Left colon (tissue), 2 donors: ENCODE measurements at regions not wholly inside any gene's neighbourhood (a gene's known extent, or its start where the extent isn't known, plus 50 kb on each side); places are given as distances from the start of the nearest gene placed in this dataset.

ENCODE experiments used
- ATAC-seq: fragments of 200-7000 bp; cut with Tn5 transposase; one replicate; pipeline ENCODE4 v1.9.1; 2020; ENCODE audit warnings: mild to moderate bottlenecking, moderate library complexity
- DNase-seq, 2 donors: peaks; one replicate each; pipeline ENCODE4 v3.0.0-alpha.2; 2020
- intact Hi-C, 2 donors: fragments of 100-400 bp; cut with DNase I in 1 of 2; cut with micrococcal nuclease in 1 of 2; formaldehyde crosslinking; loops; one replicate each; pipeline versions ENCODE4 v1.11.2 to v1.14.0; 2022; cut with DNase I, micrococcal nuclease
- donor health status: DM: no; HTN: no; CAD: no.
- donor health status: DM: yes; HTN: yes; CAD: no.

DNA sequence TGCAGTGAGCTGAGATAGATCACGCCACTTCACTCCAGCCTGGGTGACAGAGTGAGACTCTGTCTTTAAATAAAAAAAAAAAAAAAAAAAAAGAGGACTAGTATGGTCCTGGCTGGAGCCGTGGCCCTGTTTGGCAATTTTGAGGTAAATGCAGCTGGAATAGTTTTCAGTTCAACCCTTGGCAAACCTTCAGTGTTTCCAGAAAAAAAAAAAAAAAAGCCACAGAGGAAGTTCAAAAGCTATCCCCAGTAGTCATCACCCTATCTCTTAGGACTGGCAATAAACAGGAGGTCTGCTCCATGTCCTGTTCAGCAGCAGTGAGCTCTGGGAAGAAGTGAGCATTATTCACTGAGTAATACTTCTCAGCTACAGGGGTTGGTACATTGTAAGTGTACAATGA, 56.8 kb upstream of the ERRFI1 start:
- ATAC-seq: peak; percentile 53
- intact Hi-C loops: no loop called here
- DNase-seq: no peak

DNA sequence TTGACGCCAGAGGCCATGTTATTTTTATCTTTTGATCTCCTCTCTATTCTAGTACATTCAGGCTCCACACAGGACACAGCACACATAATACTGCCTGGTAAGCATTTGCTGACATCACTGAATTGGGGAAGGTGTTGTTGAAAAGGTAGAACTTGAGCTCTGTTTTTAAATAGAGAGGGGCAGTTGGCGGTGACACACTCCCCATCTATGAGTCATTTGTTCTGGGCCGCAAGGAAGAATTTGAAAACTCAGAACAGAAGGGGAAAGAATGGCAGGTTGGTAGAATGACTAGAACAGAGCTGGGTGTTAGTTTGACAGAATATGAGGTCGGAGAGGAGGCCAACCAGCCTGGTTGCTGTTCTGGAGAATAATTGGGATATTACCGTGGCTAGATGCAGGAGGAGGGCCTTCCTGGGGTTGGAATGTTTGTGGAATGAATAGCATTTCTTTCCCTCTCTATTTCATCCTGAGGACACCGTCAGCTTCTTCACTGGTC, 52.1 kb upstream of the ERRFI1 start:
- ATAC-seq (peak; percentile 11), DNase-seq (no peak)
- intact Hi-C loops: no loop called here

DNA sequence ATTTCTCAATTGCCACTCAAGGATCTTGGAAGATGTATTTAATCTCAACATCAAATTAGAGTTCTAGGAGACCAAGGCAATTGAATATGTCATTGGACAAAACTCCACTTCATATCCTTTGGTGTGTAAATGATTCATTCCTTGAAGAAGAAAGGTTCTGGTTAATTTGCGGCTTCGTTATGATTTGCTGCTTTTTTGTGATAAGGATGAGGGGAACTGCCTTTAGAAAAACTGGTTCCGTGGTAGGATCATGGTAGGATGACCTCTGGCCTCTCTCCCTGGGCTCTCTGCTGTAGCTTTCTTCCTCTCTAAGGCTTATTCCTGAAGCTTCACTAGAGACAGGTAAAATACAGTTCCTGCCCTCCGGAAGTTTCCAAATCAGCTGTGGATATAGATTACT, 51.5 kb upstream of the ERRFI1 start:
- DNase-seq (no peak), ATAC-seq (peak; percentile 66)
- intact Hi-C loops: no loop called here

DNA sequence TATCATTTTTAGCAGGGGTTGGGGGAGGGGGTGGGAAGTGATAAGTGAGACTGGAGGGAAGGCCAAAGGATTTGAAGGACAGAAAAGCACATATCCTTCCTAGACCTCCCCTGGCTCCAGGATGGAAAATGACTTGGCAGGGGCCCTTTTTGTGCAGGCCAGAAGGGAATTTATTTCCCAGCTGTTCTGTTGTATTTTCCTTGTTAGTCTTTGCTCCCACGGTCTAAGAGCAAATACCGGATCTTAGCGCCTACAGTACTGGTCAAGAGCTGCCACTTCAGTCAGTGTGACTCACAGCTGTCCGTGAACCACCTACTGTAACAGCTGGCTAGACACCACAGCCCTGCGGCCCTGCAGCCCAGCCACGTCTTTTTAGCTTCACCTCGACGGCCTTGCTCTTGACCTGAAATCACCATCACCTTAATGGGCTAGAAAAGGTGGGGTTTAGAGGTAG, 51.0 kb upstream of the ERRFI1 start:
- intact Hi-C loops: no loop called here
- DNase-seq (peak; percentile 38 to 78), ATAC-seq (peak; percentile 97)

DNA sequence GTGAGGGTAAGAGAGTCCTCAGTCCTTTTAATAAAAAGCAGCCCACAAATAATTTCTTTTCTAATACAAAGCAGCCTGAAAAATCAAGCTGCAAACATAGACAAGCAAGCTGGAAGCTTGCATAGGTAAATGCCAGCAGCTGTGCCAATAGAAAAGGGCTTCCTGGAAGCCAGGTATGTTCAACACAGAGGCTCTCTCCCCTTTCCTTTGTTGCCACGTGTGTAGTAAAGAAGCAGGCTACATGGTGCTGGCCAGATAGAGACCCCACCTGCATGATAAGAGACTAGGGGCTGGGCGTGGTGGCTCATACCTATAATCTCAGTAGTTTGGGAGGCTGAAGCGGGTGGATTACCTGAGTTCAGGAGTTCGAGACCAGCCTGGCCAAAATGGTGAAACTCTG, 50.1 kb upstream of the ERRFI1 start:
- DNase-seq (no peak), ATAC-seq (no peak)
- intact Hi-C loops: no loop called here
